HG03460 (cell line): ENCODE measurements at regions not wholly inside any gene's neighbourhood (a gene's known extent, or its start where the extent isn't known, plus 50 kb on each side); places are given as distances from the start of the nearest gene placed in this dataset.
"Not testable (repeated sequence)": the region's sequence is repeated elsewhere in the genome, so short reads cannot be mapped to it uniquely, and the experiment has no call there.

Experiments used
- ATAC-seq: cut with Tn5 transposase; IDR thresholded peaks from one replicate; pipeline ENCODE4 v1.9.1; 2021; ENCODE audit not compliant: unreplicated experiment

DNA sequence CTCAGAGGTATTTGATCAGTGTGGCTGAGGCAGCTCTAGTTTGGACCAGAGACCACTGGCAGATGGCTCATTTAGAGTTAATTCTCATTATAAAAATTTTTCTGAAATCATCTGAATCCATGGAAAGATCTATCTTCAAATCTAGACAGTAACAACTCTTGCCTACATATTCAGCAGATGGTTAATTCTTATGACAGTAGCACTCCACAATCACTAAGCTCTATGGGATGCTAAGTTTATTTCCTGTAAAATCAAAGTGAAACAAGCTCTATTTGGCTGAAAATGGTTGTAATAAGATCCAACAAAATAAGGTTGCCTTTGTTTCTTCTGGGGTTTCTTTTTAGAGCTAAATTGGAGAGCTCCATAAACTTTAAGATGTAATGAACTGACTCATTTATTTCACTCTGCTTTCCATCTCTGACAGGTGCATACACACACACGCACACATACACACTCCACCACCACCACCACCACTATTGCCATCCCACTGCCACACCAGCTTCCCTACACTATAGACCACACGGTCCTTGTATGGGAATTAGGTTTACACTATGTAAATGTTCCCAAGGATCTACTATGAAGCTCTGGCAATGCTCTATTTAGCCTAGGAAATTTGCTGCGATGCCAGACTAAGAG lies 293.1 kb downstream of the RPAP3 start:
- no peak for ATAC-seq

DNA sequence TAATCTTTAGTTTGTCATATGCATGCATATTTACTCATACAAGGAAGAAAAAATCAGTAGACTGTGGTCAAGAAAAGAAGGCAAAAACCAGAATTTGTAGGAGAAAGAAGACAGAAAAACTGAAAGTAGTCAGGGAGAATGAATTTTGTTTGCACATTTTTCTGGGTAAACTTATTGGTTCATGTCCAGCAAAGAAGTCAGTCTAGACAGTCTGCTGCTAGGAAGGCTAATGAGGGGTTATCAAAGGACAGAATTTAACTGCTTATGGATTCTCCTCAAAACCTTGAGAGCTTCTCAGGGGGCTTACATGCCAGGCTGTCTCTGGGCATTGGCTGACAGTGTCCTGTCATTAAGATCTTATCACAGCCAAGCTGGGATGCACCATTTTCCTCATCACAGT lies 293.9 kb downstream of the RPAP3 start:
- ATAC-seq: no peak

DNA sequence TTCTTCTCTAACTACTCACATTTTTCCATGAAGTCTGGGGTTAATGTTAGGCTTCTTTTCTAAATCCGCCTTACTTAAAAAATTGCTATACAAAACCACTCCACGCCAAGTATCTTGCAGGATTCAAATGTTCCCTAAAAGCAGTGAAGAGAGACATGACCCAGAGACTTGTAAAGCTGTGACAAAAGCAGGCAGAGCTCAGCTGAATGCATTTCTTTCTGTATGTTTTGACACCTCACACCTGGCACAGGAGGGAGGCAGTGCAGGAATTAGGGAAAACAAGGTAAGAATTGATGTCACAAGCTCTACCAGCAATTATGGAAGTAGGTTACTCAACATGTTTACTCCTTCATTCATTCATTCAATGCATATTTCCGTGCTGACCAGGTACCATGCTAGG lies 295.0 kb downstream of the RPAP3 start:
- ATAC-seq: no peak

DNA sequence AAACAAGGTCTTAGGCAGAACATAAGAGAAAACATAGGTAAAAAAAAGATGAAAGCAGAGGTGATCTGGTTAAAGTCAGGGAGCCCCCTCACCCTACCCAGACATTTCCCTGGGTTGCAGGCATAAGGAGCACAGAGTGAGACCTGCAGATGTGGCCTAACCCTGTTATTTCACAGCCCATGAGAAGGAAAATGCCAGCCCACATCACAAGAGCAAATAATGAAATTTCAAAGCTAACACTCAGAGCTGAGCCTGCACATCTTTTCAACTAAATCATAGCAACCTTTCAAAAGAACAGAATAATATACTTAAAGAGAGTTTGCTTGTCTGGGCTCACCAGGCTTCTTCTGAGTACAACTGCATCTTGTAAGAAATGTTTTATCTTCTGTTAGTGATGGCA lies 295.4 kb downstream of the RPAP3 start:
- no peak for ATAC-seq

DNA sequence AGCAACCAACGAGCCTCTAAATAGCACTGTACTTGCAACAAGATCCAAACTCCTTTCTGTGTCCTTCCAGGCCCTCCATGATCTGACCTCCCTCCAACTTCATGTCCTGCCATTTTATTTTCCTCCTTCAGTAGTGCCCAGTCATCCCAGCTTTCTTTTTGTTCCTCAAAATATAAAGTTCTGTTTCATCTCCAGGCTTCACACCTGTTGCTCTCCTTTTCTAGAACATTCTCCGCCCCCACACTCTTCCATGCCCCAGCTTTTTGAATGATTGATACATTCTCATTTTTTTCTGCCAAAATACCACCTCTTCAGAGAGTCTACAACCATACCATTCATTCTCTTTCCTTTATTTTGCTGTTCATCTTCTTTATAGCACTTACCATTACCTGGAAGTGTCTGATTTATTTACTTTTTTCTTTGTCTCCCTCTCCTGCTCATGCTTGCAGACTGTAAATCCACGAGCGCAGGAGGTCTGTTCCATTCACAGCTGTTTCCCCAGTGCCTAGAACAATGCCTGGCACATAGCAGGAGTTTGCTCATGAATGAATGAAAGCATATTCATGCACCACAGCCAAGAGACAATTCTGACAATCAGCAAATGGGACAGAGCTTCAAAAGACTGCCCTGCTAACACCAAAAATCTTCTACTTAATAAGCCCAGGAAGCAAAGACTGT lies 296.4 kb downstream of the RPAP3 start:
- no peak for ATAC-seq

DNA sequence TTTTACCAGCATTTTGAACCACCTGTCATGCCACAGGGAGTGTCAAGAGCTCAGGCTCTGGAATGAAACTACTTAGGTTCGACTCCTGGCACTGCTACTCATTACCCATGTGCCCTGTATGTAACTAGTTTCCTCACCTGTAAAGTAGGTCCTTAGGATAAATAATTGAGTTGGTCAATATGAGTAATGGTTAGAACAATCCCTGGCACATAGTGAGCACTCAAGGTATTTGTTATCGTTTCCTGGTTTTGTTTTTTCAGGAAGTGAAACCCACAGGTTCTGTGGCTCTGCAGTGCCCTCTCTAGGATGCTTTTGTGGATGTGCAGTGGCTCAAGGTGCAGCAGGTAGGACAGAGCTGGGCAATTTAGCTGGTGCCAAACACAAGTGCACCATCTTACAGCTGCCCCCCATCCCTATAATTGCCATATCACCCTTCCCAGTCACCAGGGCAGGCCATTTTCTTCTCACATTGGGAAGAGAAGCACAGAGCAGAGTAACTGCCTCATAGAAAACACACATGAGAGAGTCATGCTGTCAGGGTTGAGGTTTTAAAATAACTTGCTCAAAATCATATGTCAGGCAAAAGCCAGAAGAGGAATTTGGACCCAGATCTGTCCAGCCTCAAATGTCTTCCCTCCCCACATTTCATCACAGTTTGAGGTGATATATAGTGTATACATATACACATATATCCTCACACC lies 297.5 kb downstream of the RPAP3 start:
- ATAC-seq: peak; percentile 94

DNA sequence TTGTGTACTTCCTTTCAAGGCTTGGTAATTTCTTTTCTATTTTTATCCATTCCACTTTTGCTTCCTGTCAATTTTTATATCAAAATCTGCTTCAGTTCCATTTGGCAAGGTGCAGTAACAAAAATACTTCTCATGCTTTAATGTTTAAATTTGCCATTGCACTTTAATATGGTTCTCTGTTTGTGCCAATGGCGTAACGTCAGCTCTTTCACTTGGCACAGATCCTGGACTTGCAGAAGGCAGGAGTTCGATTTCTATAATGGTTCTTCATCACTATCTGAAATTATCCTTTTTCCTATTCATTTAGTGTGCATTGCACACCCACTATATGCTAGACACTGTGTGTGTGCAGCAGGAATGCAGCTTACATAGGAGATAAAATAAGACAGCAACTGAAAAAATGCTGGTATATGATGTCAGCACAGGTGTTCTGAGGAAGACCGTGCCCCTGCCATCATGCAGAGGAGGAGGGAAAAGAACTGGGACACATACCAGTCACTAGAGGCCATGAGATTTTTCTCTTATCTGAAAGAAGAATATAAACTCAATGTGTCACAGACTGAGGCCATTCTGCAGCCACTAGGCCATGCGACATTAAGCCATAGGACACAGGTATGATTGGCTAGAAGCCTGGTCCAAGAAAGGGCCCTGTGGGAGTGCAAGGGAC lies 298.2 kb downstream of the RPAP3 start:
- ATAC-seq: no peak

DNA sequence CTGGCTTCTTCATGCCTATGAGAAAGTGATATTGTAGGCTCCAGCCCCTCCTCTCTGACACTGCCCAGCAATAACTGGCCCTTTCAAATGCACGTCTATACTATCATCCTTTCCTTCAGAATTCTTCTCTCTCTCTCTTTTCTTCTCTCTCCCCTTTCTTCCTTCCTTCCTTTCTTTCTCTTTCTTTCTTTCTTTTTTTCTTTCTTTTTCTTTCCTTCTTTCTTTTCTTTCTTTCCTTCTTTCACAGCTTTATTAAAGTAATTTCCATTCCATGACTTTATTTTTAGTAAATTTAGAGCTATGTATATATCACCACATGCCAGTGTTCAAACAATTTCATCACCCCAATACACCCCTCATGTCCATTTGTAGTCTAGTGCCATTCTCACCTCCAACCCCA lies 302.1 kb downstream of the RPAP3 start:
- ATAC-seq: no peak

DNA sequence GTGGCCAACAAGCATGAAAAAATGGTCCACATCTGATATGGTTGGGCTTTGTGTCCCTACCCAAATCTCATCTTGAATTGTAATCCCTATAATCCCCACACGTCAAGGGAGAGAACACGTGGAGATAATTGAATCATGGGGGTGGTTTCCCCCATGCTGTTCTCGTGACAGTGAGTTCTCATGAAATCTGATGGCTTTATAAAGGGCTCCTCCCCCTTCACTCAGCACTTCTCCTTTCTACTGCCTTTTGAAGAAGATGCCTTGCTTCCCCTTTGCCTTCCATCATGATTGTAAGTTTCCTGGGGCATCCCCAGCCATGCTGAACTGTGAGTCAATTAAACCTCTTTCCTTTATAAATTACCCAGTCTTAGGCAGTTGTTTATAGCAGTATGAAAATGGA lies 304.6 kb downstream of the RPAP3 start:
- not testable (repeated sequence) for ATAC-seq

DNA sequence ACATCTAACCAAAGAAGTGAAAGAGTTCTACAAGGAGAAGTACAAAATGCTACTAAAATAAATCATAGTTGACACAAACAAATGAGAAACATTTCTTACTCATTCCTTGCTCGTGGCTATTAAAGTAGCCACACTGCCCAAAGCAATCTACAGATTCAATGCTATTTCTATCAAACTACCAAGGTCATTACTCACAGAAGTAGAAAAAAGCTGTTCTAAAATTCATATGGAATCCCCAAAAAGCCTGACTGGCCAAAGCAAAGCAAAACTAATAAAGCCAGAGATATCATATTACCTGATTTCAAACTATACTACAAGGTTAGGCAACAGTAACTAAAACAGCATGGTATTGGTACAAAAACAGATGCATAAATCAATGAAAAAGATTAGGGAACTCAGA lies 305.6 kb downstream of the RPAP3 start:
- ATAC-seq: no peak

DNA sequence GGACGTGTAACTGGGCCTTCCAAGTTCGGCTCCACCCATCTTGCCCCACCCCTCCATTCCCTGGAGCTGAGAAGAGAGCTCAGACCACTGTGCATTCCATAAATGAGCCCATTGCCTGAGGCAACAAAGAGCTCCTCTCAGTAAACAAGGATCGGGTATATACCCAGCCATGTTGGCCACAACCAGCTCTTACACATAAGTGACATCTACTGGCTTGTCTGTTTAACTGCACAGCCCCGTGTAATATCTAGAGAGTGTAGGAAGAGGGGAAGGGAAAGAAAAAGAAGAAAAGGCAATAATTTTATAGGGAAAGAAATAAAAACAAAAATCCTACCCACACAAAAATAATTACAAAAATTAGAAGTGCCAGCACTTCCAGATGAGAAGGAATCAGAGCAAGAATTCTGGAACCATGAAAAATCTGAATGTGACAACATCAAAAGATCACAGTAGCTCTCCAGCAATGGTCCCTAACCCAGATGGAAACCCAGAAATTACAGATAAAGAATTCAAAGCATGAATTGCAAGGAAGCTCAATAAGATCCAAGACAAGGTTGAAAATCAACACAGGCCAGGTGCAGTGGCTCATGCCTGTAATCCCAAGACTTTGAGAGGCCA lies 308.1 kb downstream of the RPAP3 start:
- ATAC-seq: no peak

DNA sequence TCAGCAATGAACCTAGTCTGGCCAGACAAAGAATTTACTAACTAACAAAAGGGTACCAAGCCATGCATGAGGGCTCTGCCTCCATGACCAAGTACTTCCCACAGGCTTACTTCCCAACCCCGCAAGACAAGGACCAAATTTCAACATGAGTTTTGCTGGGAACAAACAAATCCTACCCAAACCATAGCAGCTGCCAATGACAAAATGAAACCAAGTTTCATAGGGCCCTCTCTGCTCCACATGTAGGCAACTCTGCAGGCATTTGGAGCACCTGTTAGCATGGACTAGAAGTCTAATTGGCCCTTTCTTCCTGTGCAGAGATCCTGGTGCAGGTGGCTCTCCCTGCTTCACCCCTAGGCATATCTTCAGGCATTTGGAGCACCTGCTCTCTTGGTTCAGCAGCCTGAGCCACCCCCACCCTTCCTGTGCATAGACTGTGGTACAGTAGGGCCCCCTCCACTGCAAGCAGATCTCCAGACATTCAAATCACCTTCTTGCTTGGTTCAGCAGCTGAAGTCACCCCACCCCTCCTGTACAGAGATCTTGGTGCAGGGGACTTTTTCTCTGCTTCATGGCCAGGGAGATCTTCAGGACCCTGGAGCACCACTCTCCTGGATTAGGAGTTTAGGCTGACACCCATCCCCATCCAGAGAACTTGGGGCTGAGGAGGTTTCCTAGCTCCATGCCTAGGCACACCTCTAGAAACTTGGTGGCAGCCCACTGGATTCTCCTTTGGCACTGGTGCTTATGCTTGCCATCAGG lies 308.7 kb downstream of the RPAP3 start:
- ATAC-seq: no peak

DNA sequence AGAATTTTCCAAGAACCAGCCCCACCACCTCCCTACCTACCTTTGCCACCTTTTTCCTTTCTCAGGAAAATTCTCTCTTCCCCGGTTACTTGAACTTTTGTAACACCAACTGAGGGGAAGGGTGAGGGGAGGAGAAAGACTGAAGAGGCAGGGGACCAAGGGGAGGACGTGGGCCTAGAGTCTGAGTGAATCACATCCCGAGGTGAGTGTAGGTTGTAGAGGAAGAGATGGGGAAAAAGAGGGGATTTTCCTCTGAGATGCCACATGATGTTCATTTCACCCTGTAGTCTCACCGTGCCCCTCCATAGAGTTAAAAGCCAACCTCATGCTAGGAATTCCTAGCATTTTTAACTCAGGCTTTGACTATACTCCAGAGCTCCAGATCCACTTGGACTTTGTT lies 311.8 kb downstream of the RPAP3 start:
- no peak for ATAC-seq

DNA sequence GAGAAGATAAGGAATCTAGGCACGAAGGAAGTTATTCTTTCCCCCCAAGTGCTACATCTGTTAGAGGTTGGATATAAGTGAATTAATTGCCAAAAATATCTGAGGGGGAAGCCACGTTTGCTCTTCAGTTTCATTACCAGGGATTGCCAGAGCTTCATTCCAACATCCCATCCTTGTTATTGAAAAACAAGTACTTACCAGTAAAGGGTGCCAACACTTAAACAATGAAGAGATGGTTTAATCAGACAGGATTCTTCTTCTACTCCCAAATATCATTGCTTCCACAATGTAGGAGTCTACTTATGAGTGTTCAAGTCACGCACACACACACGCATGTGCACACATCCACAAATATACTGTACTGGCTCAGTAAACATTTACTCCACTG lies 312.4 kb downstream of the RPAP3 start:
- ATAC-seq: no peak

DNA sequence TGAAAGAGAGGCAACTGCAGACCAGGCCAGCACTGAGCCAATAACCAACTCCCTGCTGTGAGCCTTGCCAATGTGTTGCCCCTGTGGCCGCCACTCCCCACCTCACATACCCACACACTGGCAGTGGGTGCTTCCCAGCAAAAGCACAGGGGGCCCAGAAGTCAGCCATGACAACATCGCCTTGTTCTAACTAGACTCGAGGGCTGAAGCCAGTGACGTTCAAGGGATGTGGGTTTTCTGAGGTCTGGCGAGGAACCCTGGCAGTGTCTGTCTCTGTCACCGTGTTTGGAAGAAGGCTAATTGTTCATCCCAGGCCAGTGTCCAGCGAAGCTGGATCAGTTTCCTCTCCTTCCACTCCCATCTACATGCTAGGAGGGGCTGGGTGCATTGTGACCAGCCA lies 311.8 kb upstream of the AMIGO2 start:
- ATAC-seq: no peak

DNA sequence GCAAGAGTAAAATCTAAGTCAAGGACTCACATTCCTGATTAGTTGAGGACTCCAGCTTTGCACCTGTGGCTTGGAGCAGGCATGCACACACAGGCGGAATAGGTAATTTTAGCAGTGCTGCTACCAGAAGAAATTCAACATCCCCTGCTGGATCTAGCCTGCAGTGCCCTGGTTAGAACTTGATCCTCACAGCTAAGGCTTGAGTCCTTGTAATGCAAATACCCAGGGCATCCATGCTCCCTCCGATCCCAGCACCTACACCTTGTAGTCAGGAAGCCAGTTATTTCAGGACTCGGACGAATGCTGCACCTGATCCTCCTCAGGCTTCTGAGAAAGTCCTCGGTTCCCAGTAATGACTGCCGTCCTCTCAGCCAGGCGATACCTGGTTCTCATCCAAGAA lies 309.0 kb upstream of the AMIGO2 start:
- no peak for ATAC-seq

DNA sequence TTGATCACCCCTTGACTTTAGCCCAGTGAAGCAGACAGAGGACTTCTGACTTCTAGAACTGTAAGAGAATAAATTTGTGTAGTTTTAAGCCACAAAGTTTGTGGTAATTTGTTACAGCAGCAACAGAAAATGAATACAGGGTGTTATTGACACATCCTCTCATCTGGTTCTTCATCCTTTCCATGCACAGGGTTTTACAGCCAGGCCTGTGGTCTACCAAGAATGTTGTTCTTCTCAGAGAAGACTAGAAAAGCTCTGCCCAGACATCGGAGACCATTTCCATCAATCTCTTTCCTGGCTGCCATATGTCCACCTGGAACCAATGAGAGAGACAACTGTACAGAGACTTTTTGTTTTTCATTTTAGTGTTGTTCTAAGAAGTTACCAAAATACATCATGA lies 308.2 kb upstream of the AMIGO2 start:
- no peak for ATAC-seq

DNA sequence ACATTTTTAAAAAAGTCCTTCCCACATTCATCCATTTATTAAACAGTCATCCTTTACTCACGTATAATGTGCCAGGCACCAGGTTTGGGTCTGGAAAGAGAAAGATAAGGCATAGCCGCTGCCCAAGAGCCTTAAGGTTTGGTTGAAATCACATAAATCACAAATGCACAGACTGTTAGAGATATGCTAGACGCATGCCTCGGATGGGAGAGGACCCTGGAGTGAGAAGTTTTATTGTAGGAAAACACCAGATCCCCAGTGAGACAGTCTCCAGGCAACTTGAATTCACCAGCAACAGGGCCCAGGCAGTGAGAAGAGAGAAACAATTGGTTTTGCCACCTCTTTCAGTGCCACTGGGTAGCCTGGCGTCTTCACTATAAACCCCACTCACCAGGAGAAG lies 305.9 kb upstream of the AMIGO2 start:
- no peak for ATAC-seq

DNA sequence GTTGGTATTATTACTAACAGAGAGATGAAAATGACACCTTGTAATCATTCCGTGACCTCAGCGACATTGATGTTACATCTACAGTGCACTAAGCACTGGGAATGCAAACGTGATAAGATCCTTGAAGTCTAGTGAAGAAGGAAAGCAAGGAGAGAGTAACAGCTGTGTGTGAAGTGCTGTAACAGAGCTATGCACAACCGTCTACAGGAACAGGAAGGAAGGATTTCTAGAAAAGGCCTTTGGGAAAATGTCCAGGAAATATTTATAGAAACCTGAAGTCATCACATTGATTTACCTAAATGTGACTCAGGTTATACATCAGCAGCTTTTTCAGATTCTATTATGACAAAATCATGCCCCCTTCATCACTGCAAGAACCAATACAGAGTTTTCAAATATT lies 304.2 kb upstream of the AMIGO2 start:
- no peak for ATAC-seq

DNA sequence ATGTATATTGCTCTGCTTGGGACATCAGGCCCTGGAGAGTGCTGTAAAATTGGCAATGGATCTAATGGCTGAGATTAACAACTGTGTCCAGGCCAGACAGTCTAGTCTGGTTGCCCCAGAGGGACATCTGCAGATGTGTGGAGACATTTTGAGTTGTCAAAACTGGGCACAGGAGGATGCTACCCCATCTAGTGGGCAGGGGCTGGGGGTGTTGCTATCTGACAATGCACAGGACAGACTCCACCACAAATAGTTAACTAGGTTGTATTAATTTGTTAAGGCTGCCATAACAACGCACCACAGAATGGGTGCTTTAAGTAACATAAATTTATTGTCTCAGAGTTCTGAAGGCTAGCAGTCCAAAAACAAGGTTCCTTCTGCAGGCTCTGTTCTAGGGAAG lies 302.5 kb upstream of the AMIGO2 start:
- ATAC-seq: no peak

DNA sequence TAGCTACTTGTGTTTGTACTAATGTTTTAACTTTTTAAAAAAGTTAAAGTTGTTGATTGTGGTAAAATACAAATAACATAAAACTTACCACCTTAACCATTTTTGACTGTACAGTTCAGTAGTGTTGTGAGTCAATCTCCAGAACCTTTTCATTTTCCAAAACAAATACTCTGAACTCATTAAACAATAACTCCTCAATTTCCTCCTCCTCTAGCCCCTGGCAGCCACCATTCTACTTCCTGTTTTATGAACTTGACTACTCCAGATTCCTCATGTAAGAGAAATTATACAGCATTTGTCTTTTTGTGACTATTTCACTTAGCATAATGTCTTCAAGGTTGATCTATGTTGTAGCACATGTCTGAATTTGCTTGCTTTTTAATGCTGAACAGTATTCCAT lies 299.1 kb upstream of the AMIGO2 start:
- no peak for ATAC-seq
